Activated effector memory CD4-positive, alpha-beta T cell treated with anti-CD3 and anti-CD28 coated beads, Interleukin-2, amount 50 U/mL, for 16 hours (primary cell): ENCODE measurements at regions not wholly inside any gene's neighbourhood (a gene's known extent, or its start where the extent isn't known, plus 50 kb on each side); places are given as distances from the start of the nearest gene placed in this dataset.

ENCODE experiments used
- DNase-seq: peaks from one replicate; pipeline ENCODE4 v3.0.0-alpha.2; 2020

- no peak for DNase-seq
These were observed 279.3 kb downstream of the SKIDA1 start for GRCh38 chr10:21246178-21246577.

GRCh38 chr10:21243748-21244257 lies 281.7 kb downstream of the SKIDA1 start:
- no peak for DNase-seq

GRCh38 chr10:21242915-21243314 lies 282.6 kb downstream of the SKIDA1 start:
- no peak for DNase-seq

DNA sequence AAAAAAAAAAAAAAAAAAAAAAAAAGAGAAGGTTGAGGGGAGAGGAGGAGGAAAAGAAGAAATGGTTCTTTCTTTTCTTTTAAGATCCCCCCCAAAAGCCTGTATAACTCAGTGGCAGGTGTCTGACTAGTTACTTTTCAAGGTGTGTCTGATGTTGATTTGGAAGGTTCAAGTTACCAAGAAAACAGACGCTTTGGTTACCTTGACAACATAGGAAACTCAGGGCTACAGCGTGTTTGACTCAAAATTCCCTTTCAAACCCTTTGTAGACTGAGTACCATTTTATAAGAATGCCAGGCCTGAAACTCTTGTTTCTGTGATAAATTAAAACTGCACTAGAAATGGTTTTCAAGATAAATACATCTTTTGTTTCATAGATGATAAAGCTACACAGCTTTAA lies 286.8 kb downstream of the SKIDA1 start:
- no peak for DNase-seq

GRCh38 chr10:21238044-21238443 lies 287.4 kb downstream of the SKIDA1 start:
- no peak for DNase-seq

GRCh38 chr10:21234761-21235160 lies 290.7 kb downstream of the SKIDA1 start:
- no peak for DNase-seq

GRCh38 chr10:21230219-21230618 lies 295.3 kb downstream of the SKIDA1 start:
- DNase-seq: no peak

GRCh38 chr10:21217748-21218367 lies 307.6 kb downstream of the SKIDA1 start:
- no peak for DNase-seq

- no peak for DNase-seq
These were observed 308.4 kb downstream of the SKIDA1 start for GRCh38 chr10:21217107-21217506.

DNA sequence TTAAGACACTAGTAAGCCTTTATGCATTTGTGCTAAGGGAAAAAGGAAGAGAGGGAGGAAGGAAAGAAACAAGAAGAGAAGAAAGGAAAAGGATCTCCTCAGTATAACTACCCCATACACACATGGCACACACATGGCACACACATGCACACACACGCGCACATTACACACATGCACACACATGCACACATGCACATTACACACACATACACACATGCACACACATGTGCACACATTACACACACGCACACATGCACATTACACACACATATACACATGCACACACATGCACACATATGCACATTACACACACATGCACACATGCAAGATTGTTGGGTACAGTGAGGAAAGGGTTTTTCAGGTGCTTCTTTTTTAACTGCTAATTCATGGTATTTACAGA lies 311.2 kb downstream of the SKIDA1 start:
- no peak for DNase-seq

- no peak for DNase-seq
These were observed 312.1 kb downstream of the SKIDA1 start for GRCh38 chr10:21213381-21213780.

DNA sequence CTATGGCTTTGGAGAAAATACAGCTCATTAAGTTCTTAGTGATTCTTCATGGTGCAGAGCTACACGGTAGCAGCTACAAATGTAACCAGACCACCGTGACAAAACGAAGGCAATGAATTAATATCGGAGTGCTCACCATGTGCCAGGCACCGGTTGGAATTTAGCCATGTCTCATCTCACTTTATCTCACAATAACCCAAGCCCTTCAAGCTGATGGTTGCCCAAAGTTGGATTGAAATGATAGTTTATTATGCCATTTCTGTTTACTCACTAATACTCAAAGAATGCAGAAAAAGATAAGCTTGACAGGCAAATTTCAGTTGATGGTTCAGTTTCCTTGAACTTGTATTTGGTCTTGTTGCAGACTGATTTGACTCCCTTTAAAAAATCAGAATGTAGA lies 312.6 kb downstream of the SKIDA1 start:
- no peak for DNase-seq

GRCh38 chr10:21212348-21212747 lies 313.1 kb downstream of the SKIDA1 start:
- DNase-seq: no peak

DNA sequence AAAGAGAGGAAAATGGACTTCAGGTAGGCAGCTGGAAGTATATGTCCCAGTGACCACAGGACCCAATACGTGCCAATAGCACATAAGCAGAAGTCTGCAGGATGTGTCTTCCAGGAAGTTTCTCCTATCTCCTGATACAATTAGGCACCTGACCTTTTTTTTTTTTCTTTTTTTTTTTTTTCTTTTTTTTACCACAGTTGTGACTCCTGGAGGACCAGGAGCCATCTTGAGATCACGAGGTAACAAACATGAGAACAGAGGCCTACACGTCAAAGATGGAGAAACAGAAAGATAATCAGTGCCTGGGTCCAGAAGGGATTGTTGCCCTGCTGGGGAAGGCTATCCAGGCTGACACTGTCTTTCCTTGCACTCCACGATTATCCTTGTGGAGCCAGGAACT lies 312.4 kb upstream of the NEBL start:
- no peak for DNase-seq

DNA sequence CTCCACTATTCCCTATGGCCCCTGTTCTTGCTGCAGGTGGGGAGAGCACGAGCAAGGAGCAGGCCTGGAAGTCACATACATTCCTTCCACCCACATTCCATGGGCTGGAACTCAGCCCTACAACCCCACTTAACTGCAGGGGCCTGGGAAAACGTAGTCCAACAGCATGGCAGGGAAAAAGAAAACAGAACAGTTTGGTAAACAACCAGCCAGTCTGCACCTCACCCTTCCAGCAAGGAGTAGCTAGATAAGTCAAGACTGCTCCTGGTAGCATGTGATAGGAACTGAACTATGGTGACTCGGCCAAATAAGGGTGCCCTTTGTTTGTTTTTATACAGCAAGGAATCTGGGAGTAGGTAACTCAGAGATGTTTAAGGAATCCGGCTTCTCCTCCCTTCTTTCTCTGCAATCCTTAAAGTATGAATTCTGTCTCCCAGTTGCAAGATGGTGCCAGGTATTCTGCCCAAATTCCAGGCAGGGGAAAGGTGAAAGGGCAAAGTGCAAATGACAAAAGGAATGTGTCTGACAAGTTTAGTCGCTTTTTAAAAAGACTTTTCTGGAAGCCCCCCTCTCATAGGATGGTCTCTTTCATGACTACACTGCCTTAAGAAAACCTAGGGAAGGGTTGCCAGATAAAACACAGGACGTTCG lies 311.7 kb upstream of the NEBL start:
- DNase-seq: no peak

DNA sequence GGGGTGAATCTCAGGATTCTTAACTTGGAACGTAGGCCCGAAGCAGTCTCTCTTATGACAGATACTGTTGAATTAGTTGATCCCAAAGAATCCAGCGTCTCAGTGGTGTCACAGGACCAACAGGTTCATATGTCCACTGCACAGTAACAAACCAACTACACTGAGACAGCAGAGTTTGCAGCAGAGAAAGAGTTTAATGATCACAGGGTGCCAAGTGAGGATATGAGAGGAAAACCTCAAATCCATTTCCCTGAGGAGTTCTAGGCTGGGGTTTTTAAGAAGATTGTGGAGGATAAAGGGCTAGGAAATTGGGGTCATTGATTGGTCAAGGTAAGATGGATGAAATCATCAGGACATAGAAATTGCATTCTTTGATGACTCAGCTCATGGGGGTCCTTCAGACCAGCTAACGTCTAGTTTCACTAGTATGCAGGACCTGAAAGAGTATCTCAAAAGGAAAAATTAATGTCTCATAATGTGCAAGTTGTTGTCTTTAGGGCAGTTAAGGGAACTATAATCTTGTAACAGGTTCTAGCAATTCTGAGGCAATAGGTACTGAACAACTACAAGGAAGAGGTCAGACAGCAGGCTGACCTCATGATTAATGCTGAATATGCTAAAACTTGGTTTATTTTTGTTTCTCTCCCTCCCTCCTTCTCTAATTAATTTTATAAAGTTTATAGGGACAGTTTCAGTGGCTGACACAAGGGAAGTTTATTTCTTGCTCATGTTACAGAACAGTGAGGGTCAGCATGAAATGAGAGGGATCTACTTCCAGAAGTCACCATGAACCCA lies 310.9 kb upstream of the NEBL start:
- DNase-seq: no peak

DNA sequence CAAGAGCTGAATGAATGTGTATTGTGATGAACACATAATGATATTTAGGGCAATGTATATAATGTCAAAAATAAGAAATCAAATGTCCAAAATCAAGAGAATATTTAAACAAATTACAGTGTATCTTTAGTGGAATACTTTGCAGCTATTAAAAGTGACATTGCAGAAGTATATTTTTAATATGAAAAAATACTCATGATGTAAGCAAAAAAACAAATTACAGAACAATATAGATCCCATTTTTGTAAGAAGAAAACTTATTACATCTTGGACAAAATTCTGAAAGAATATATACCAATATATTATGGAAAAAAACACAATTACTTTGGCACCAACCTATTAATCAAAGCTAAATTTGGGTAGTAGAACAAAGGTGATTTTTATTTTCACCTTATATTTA lies 308.2 kb upstream of the NEBL start:
- no peak for DNase-seq

DNA sequence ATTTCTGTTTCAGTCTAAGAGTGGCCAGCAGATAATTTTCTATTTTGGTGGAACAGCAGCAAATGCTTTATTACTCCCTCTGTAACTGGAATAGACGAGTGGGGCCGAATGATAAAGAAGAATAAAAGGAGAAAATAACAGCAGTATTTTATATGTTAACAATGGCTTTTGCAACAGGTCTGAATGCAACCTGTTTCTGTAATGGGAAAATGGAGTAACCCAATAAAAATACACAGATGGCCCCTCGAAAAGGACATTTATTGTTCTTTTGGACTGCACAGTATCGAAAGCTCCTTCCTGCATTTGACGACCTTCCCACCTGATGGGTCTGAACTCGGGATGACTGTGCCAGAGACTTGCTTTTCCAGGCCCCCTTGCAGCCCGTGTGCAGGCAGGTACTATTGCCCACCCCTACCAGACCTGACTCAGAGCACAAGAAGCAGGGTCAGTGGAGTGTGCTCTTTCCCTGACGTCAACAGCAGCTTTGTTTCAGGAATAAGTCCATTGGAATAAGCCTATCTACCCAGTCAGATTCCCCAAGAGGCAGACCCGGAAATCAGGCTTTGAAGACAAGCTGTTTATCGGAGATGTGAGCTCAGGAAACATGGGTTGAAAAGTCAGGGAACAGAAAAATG lies 306.5 kb upstream of the NEBL start:
- DNase-seq: no peak

GRCh38 chr10:21202776-21203462 lies 305.8 kb upstream of the NEBL start:
- DNase-seq: no peak

DNA sequence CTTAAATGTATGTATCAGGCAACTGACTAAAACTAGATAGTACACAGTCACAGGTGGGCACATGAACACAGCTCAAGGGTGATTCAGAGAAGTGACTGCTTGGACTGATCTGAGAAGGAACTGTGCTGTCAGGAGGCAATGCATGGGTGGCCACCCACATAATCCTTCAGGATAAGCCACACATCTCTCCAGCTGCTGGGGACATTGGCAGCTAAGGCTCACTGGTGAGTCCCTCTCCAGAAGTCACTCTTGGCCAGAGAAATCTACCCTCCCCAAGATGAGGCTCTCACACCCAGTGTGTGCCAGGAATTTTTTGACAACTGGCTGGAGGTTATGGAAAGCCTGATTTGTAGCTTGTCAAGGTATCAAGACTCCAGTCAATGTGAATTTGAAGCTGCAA lies 302.4 kb upstream of the NEBL start:
- no peak for DNase-seq

DNA sequence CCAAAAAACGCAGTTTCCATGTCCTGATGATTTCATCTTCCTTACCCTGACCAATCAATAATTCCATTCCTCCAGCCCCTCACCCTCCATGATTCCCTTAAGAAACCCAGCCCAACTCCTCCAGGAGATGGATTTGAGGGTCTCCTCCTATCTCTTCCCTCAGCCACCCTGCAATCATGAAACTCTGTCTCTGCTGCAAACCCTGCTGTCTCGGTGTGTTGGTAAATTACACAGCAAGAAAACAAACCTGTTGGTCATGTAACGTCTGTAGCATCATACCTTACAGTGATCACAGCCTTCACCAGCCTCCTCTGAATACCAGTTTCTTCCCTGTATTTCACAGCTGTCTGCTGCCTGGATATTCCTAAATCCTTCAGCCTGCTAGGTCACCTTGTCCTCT lies 300.7 kb upstream of the NEBL start:
- no peak for DNase-seq

- no peak for DNase-seq
These were observed 299.8 kb upstream of the NEBL start for GRCh38 chr10:21196822-21197395.

DNA sequence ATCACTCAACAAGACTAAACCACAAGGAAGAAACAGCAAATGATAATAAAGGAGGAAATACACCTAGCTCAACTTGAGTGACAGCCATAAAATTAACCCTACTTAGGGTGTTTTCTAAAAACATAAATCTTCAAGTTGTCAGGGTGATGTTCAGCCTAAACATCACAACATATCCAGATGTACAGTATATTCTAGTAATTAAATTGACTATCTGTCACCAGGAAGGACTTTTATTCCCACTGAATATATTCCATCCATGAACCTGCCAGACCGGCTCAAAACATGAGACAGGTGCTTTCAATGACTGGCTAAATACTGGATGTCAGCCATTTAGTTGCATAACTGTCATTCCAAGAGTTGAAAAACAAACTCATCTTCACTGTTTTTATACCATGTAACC lies 298.1 kb upstream of the NEBL start:
- no peak for DNase-seq
